IMR-90 (cell line): ENCODE measurements at regions not wholly inside any gene's neighbourhood (a gene's known extent, or its start where the extent isn't known, plus 50 kb on each side); places are given as distances from the start of the nearest gene placed in this dataset.

Experiments
- ATAC-seq: fragments of 200-7000 bp; cut with Tn5 transposase; 2 replicates; pipeline ENCODE4 v1.9.1; 2020; ENCODE audit warnings: low read depth, mild to moderate bottlenecking, moderate library complexity
- BruUV-seq: library from RNA; stranded (reverse); fragments of 400-500 nt; replicated peaks from 2 replicates; lab custom pipeline; 2021; lab: Mats Ljungman, UMichigan
- CTCF ChIA-PET: fragments of 300-600 bp; formaldehyde crosslinking; extraction: SDS; loops from one replicate; lab custom pipeline; 2021; ENCODE audit warnings: antibody characterized with exemption; lab: Yijun Ruan, JAX
- POLR2A ChIA-PET: fragments of 300-600 bp; sonication (Branson Sonifier 250); formaldehyde crosslinking; loops from one replicate; lab custom pipeline; 2022; ENCODE audit warnings: antibody characterized with exemption; ENCODE audit not compliant: unreplicated experiment; lab: Charles Lee
- DNase-seq: peaks from one replicate; pipeline ENCODE4 v3.0.0; 2013
- H2AFZ ChIP-seq: replicated peaks from 2 replicates; pipeline ENCODE3; 2013; ENCODE audit warnings: low read length, mild to moderate bottlenecking; ENCODE audit not compliant: poor library complexity
- H2AK5ac ChIP-seq: 2 replicates; pipeline ENCODE4 v1.6.1; 2013; ENCODE audit warnings: low read depth, low read length, inconsistent platforms
- H2AK9ac ChIP-seq: replicated peaks from 2 replicates; pipeline ENCODE3; 2013; ENCODE audit warnings: mild to moderate bottlenecking, low read depth, low read length, moderate library complexity; ENCODE audit not compliant: poor library complexity
- H2BK120ac ChIP-seq: 2 replicates; pipeline ENCODE4 v1.6.1; 2013; ENCODE audit warnings: low read depth, low read length, inconsistent platforms
- H2BK15ac ChIP-seq: 3 replicates; pipeline ENCODE4 v1.6.1; 2013; ENCODE audit warnings: low read depth, low read length, inconsistent platforms
- H2BK20ac ChIP-seq: 2 replicates; pipeline ENCODE4 v1.6.1; 2013; ENCODE audit warnings: low read depth, mild to moderate bottlenecking, inconsistent platforms, low read length, moderate library complexity
- H2BK5ac ChIP-seq: 2 replicates; pipeline ENCODE4 v1.6.1; 2013; ENCODE audit warnings: mild to moderate bottlenecking, low read depth, low read length, inconsistent platforms; ENCODE audit not compliant: poor library complexity, severe bottlenecking
- H3K14ac ChIP-seq: replicated peaks from 2 replicates; pipeline ENCODE4 v1.6.1; 2013; ENCODE audit warnings: low read depth, low read length, inconsistent platforms
- H3K18ac ChIP-seq: 2 replicates; pipeline ENCODE4 v1.6.1; 2013; ENCODE audit warnings: low read depth, low read length, control low read depth
- H3K23ac ChIP-seq: 2 replicates; pipeline ENCODE4 v1.6.1; 2013; ENCODE audit warnings: low read depth, low read length, inconsistent platforms
- H3K27ac ChIP-seq: 2 replicates; pipeline ENCODE4 v1.5.1; 2013; ENCODE audit warnings: mild to moderate bottlenecking, control low read depth, low read length; ENCODE audit not compliant: insufficient read depth
- H3K27me3 ChIP-seq: 2 replicates; pipeline ENCODE4 v1.6.1; 2013; ENCODE audit warnings: low read length; ENCODE audit not compliant: control insufficient read depth, insufficient read depth
- H3K36me3 ChIP-seq: 2 replicates; pipeline ENCODE4 v1.6.1; 2013; ENCODE audit warnings: low read length, mixed read lengths; ENCODE audit not compliant: control insufficient read depth, insufficient read depth
- H3K4ac ChIP-seq: 2 replicates; pipeline ENCODE4 v1.6.1; 2013; ENCODE audit warnings: low read depth, low read length, inconsistent platforms
- H3K4me1 ChIP-seq: 2 replicates; pipeline ENCODE4 v1.6.1; 2013; ENCODE audit warnings: low read length, mixed read lengths; ENCODE audit not compliant: control insufficient read depth, insufficient read depth
- H3K4me2 ChIP-seq: 2 replicates; pipeline ENCODE4 v1.6.1; 2013; ENCODE audit warnings: low read depth, mild to moderate bottlenecking, control low read depth, low read length, moderate library complexity
- H3K4me3 ChIP-seq: 2 replicates; pipeline ENCODE4 v1.5.1; 2013; ENCODE audit warnings: low read depth, mild to moderate bottlenecking, control low read depth, low read length, moderate library complexity; ENCODE audit not compliant: insufficient read depth
- H3K56ac ChIP-seq: 2 replicates; pipeline ENCODE4 v1.6.1; 2013; ENCODE audit warnings: low read length, inconsistent platforms; ENCODE audit not compliant: insufficient read depth; ENCODE audit errors: extremely low read depth
- H3K79me1 ChIP-seq, 2 experiments: 2 replicates each; pipeline ENCODE4 v1.6.1; 2013; ENCODE audit warnings: low read length in 2 of 2, inconsistent platforms in 1 of 2, low read depth in 1 of 2
- H3K9ac ChIP-seq: 2 replicates; pipeline ENCODE4 v1.6.1; 2013; ENCODE audit warnings: low read depth, low read length, control low read depth
- H3K9me1 ChIP-seq: 2 replicates; pipeline ENCODE4 v1.6.1; 2013; ENCODE audit warnings: low read length, inconsistent platforms; ENCODE audit not compliant: insufficient read depth
- H3K9me3 ChIP-seq: 2 replicates; pipeline ENCODE4 v1.6.1; 2013; ENCODE audit warnings: low read length; ENCODE audit not compliant: control insufficient read depth, insufficient read depth
- H4K20me1 ChIP-seq: 2 replicates; pipeline ENCODE4 v1.6.1; 2013; ENCODE audit warnings: low read length, inconsistent platforms; ENCODE audit not compliant: insufficient read depth
- H4K5ac ChIP-seq: 2 replicates; pipeline ENCODE4 v1.6.1; 2013; ENCODE audit warnings: mild to moderate bottlenecking, low read depth, low read length, control low read depth
- H4K8ac ChIP-seq, 2 experiments: 2 replicates each; pipeline ENCODE4 v1.6.1; 2013; ENCODE audit warnings: low read depth in 2 of 2, low read length in 2 of 2, control low read depth in 1 of 2, inconsistent platforms in 1 of 2
- H4K91ac ChIP-seq: 2 replicates; pipeline ENCODE4 v1.6.1; 2013; ENCODE audit warnings: low read depth, low read length, inconsistent platforms; ENCODE audit not compliant: insufficient read depth
- BHLHE40 ChIP-seq: fragments of 150-350 bp; IDR thresholded peaks from 2 replicates; pipeline ENCODE4 v1.6.1; 2016; ENCODE audit warnings: mild to moderate bottlenecking, low read depth, low read length
- CTCF ChIP-seq: conservative IDR thresholded peaks from 2 replicates; pipeline ENCODE4 v1.5.1; 2012; ENCODE audit warnings: mild to moderate bottlenecking, low read depth, low read length, improper control_type of control experiment
- FOS ChIP-seq: fragments of 150-350 bp; IDR thresholded peaks from 2 replicates; pipeline ENCODE4 v1.6.1; 2016; ENCODE audit warnings: low read depth, low read length
- MAFK ChIP-seq: IDR thresholded peaks from 2 replicates; pipeline ENCODE4 v1.6.1; 2012; ENCODE audit warnings: low read depth, low read length, improper control_type of control experiment
- MAZ ChIP-seq: IDR thresholded peaks from 2 replicates; pipeline ENCODE4 v1.6.1; 2012; ENCODE audit warnings: low read depth, mild to moderate bottlenecking, low read length, improper control_type of control experiment, moderate library complexity, borderline replicate concordance
- MXI1 ChIP-seq: IDR thresholded peaks from 2 replicates; pipeline ENCODE4 v1.6.1; 2012; ENCODE audit warnings: low read depth, mild to moderate bottlenecking, low read length, moderate library complexity, borderline replicate concordance
- NFE2L2 ChIP-seq: fragments of 150-350 bp; IDR thresholded peaks from 2 replicates; pipeline ENCODE4 v1.6.1; 2016; ENCODE audit warnings: low read depth, mild to moderate bottlenecking, low read length
- RAD21 ChIP-seq: IDR thresholded peaks from 2 replicates; pipeline ENCODE4 v1.6.1; 2012; ENCODE audit warnings: low read length, improper control_type of control experiment
- RCOR1 ChIP-seq: IDR thresholded peaks from 2 replicates; pipeline ENCODE4 v1.6.1; 2012; ENCODE audit warnings: mild to moderate bottlenecking, low read length, improper control_type of control experiment; ENCODE audit not compliant: insufficient replicate concordance
- WGBS, 2 experiments: methylation state at CpG; one replicate each; pipeline versions ENCODE4 v1.1.5 to v1.1.7; 2013; ENCODE audit warnings: missing lambda C conversion rate in 2 of 2; ENCODE audit not compliant: insufficient read length in 1 of 2; ENCODE audit errors: extremely low coverage in 2 of 2; 5-methylcytosine and 5-hydroxymethylcytosine counted together
- dilution Hi-C: fragments of 300-500 bp; cut with HindIII; formaldehyde crosslinking; loops from one replicate; pipeline ENCODE4 v1.14.3; 2018; ENCODE audit warnings: low sequenced_read_pairs; ENCODE audit not compliant: unreplicated experiment
- in situ Hi-C: fragments of 300-500 bp; cut with MboI; formaldehyde crosslinking; loops from 3 replicates; pipeline ENCODE4 v1.14.3; 2019; ENCODE audit warnings: low sequenced_read_pairs, inconsistent platforms, mixed read lengths
- intact Hi-C: fragments of 100-400 bp; cut with micrococcal nuclease; formaldehyde crosslinking; loops from 2 replicates; pipeline ENCODE4 v1.10.0; 2022
- TF ChIP-seq, protein P1 (sequence below): fragments of 150-350 bp; IDR thresholded peaks from 2 replicates; pipeline ENCODE4 v1.6.1; 2017; ENCODE audit warnings: mild to moderate bottlenecking, antibody characterized with exemption, low read length, low read depth

GRCh38 chr5:68444048-68444447, 228.5 kb downstream of the PIK3R1 start:
- TF ChIP-seq NFE2L2 (no peak), MXI1 (no peak), FOS (no peak), RCOR1 (no peak), RAD21 (no peak), MAZ (no peak), BHLHE40 (no peak), MAFK (no peak), CTCF (no peak)
- TF ChIP-seq, protein P1, sequence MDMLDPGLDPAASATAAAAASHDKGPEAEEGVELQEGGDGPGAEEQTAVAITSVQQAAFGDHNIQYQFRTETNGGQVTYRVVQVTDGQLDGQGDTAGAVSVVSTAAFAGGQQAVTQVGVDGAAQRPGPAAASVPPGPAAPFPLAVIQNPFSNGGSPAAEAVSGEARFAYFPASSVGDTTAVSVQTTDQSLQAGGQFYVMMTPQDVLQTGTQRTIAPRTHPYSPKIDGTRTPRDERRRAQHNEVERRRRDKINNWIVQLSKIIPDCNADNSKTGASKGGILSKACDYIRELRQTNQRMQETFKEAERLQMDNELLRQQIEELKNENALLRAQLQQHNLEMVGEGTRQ: no peak
- intact Hi-C loops (no loop called here), in situ Hi-C loops (no loop called here), dilution Hi-C loops (no loop called here)
- no peak overlapping the region for H4K91ac ChIP-seq
- no peak overlapping the region for H2AK5ac ChIP-seq
- POLR2A ChIA-PET: no interaction called here
- no peaks in the 10 kb centered on the region for H3K79me1 ChIP-seq
- H3K9me3 ChIP-seq: no peaks in the 10 kb centered on the region
- H3K27me3 ChIP-seq: no peaks in the 10 kb centered on the region
- H3K56ac ChIP-seq: no peak overlapping the region
- no peak overlapping the region for H3K23ac ChIP-seq
- WGBS, 2 experiments: 57% methylated on average over 1 of the region's 1 CpG; no CpG with 5 or more reads in 1 of the 2 experiments
- no peak overlapping the region for H3K27ac ChIP-seq
- no peak overlapping the region for H2BK20ac ChIP-seq
- H2BK120ac ChIP-seq: no peak overlapping the region
- no TSS peak for BruUV-seq
- no peak overlapping the region for H3K14ac ChIP-seq
- H2BK5ac ChIP-seq: no peak overlapping the region
- no peaks in the 10 kb centered on the region for H3K36me3 ChIP-seq
- DNase-seq (no peak), ATAC-seq (no peak)
- H3K4me1 ChIP-seq: no peaks in the 10 kb centered on the region
- H3K4ac ChIP-seq: no peak overlapping the region
- H2BK15ac ChIP-seq: no peak overlapping the region
- no peak overlapping the region for H3K4me2 ChIP-seq
- H3K9ac ChIP-seq: no peak overlapping the region
- H4K5ac ChIP-seq: no peak overlapping the region
- no peak overlapping the region for H2AFZ ChIP-seq
- H4K20me1 ChIP-seq: no peaks in the 10 kb centered on the region
- H2AK9ac ChIP-seq: no peak overlapping the region
- no peak overlapping the region for H3K18ac ChIP-seq
- H3K9me1 ChIP-seq: no peaks in the 10 kb centered on the region
- CTCF ChIA-PET: no interaction called here
- no peak overlapping the region for H4K8ac ChIP-seq
- no peak overlapping the region for H3K4me3 ChIP-seq
